Breast epithelium (tissue), 4 donors: ENCODE measurements at regions not wholly inside any gene's neighbourhood (a gene's known extent, or its start where the extent isn't known, plus 50 kb on each side); places are given as distances from the start of the nearest gene placed in this dataset.

Experiments used
- DNase-seq, 2 donors: peaks; one replicate each; pipeline ENCODE4 v3.0.0-alpha.2; 2019; ENCODE audit warnings: low spot score in 2 of 2
- H3K27ac ChIP-seq, 2 donors: fragments of 200-600 bp; sonication (generic) in 1 of 2; one replicate each; pipeline ENCODE4 v1.5.1; 2016 to 2019; ENCODE audit warnings: mild to moderate bottlenecking in 1 of 2
- H3K27me3 ChIP-seq, 2 donors: fragments of 200-600 bp; sonication (generic) in 1 of 2; one replicate each; pipeline versions ENCODE4 v1.5.1 to v1.6.0; 2017 to 2019; ENCODE audit warnings: control low read depth in 1 of 2, mild to moderate bottlenecking in 1 of 2
- H3K36me3 ChIP-seq: fragments of 200-600 bp; one replicate; pipeline ENCODE4 v1.5.1; 2019
- H3K4me1 ChIP-seq, 2 donors: fragments of 200-600 bp; sonication (generic); one replicate each; pipeline ENCODE4 v1.5.1; 2016 to 2019; ENCODE audit warnings: control low read depth in 1 of 2
- H3K4me3 ChIP-seq, 3 donors: fragments of 200-600 bp; sonication (generic); 1 replicate in 2 of 3; 2 replicates in 1 of 3; pipeline ENCODE4 v1.5.1; 2016 to 2019; ENCODE audit warnings: mild to moderate bottlenecking in 3 of 3, moderate library complexity in 2 of 3
- H3K9me3 ChIP-seq, 2 donors: fragments of 200-600 bp; sonication (generic) in 1 of 2; one replicate each; pipeline ENCODE4 v1.5.1; 2016 to 2019; ENCODE audit warnings: control low read depth in 1 of 2
- CTCF ChIP-seq, 3 donors: fragments of 450-650 bp; IDR thresholded peaks; one replicate each; pipeline ENCODE4 v1.5.1; 2016 to 2017; ENCODE audit warnings: antibody characterized with exemption in 3 of 3, mild to moderate bottlenecking in 3 of 3, moderate library complexity in 3 of 3
- POLR2A ChIP-seq: fragments of 450-650 bp; IDR thresholded peaks from one replicate; pipeline ENCODE4 v1.6.1; 2016; ENCODE audit warnings: antibody characterized with exemption, mild to moderate bottlenecking, moderate library complexity
- POLR2AphosphoS5 ChIP-seq, 3 donors: sonication (generic); formaldehyde crosslinking; IDR thresholded peaks; one replicate each; pipeline ENCODE4 v1.6.1; 2017; ENCODE audit warnings: antibody characterized with exemption in 3 of 3
- intact Hi-C: fragments of 100-400 bp; cut with DNase I; formaldehyde crosslinking; loops from one replicate; pipeline ENCODE4 v1.15.1; 2023; ENCODE audit warnings: low total_unique reads

GRCh38 chr9:21561502-21561901, 79.4 kb upstream of the IFNE start:
- TF ChIP-seq POLR2AphosphoS5 (IDR thresholded peaks at IDR 0.05) (no peak), CTCF (IDR thresholded peaks at IDR 0.05) (no peak), POLR2A (no peak)
- intact Hi-C loops: no loop called here
- Histone ChIP-seq H3K27ac (no peak overlapping the region), H3K4me3 (no peak overlapping the region), H3K4me1 (peaks cover 0 to 5% of the 10 kb centered on the region in 2 donors), H3K36me3 (no peaks in the 10 kb centered on the region), H3K9me3 (no peaks in the 10 kb centered on the region), H3K27me3 (peaks cover 0 to 25% of the 10 kb centered on the region in 2 donors)
- DNase-seq: no peak

DNA sequence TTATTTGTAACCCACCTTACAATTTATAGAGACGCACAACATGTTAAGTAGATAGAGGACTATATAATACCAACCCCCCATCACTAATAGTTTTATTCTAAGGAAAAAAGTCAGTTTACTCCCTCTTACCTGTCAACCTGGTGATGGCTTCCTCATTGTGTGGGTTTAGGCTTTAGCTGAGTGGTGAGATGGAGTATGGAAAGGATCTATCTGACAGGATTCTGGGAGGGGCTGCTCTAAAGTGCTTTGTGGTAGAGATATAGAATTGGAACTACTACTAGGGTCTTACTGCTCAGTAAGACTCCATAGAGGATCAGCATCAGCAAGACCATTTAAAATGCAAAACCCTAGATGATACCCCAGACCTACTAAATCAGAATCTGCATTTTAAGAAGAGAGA, 82.1 kb upstream of the IFNE start:
- Histone ChIP-seq H3K27ac (no peak overlapping the region), H3K4me3 (no peak overlapping the region), H3K4me1 (peaks cover 0 to 2% of the 10 kb centered on the region in 2 donors), H3K36me3 (no peaks in the 10 kb centered on the region), H3K27me3 (peaks cover 0 to 20% of the 10 kb centered on the region in 2 donors), H3K9me3 (no peaks in the 10 kb centered on the region)
- no peak for TF ChIP-seq POLR2A
- TF ChIP-seq POLR2AphosphoS5 (IDR thresholded peaks at IDR 0.05): no peak
- TF ChIP-seq CTCF (IDR thresholded peaks at IDR 0.05): no peak
- intact Hi-C loops: no loop called here
- no peak for DNase-seq

GRCh38 chr9:21565155-21565554, 83.0 kb upstream of the IFNE start:
- Histone ChIP-seq H3K4me1 (no peaks in the 10 kb centered on the region), H3K27me3 (peaks cover 0 to 16% of the 10 kb centered on the region in 2 donors), H3K36me3 (no peaks in the 10 kb centered on the region), H3K9me3 (no peaks in the 10 kb centered on the region), H3K4me3 (no peak overlapping the region), H3K27ac (no peak overlapping the region)
- DNase-seq: no peak
- intact Hi-C loops: no loop called here
- no peak for TF ChIP-seq POLR2AphosphoS5 (IDR thresholded peaks at IDR 0.05)
- TF ChIP-seq POLR2A: no peak
- no peak for TF ChIP-seq CTCF (IDR thresholded peaks at IDR 0.05)

- Histone ChIP-seq H3K4me3 (no peak overlapping the region), H3K27ac (no peak overlapping the region), H3K36me3 (no peaks in the 10 kb centered on the region), H3K9me3 (no peaks in the 10 kb centered on the region), H3K4me1 (no peaks in the 10 kb centered on the region), H3K27me3 (peaks cover 0 to 16% of the 10 kb centered on the region in 2 donors)
- no peak for DNase-seq
- intact Hi-C loops: no loop called here
- no peak for TF ChIP-seq CTCF (IDR thresholded peaks at IDR 0.05)
- TF ChIP-seq POLR2A: no peak
- no peak for TF ChIP-seq POLR2AphosphoS5 (IDR thresholded peaks at IDR 0.05)
These were observed 85.8 kb upstream of the IFNE start for GRCh38 chr9:21567926-21568325.

DNA sequence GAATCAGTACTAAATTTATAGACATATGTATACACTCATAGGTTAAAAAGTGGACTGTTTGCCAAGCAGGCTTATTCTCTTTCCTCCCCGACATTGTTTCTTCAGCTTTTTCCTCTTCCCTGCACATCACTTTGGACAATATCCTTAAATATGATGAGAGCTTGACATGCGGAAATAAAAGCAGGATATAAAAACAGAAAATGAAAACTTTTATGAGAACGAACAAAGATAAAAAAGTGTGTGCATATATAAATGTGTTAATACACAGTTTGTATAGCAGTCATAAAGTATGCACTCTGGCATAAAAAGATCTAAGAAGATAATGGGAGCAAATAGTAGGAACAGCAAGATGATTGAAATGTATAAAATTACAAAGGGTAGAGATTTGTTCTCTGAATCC, 86.4 kb upstream of the IFNE start:
- no peaks in the 10 kb centered on the region for H3K36me3 ChIP-seq
- no peaks in the 10 kb centered on the region for H3K4me1 ChIP-seq
- intact Hi-C loops: no loop called here
- H3K27me3 ChIP-seq: peaks cover 0 to 16% of the 10 kb centered on the region in 2 donors
- H3K9me3 ChIP-seq: no peaks in the 10 kb centered on the region
- H3K27ac ChIP-seq: no peak overlapping the region
- no peak for DNase-seq
- H3K4me3 ChIP-seq: no peak overlapping the region
- TF ChIP-seq POLR2AphosphoS5 (IDR thresholded peaks at IDR 0.05): no peak
- TF ChIP-seq CTCF (IDR thresholded peaks at IDR 0.05): no peak
